ENCODE measurements at regions not wholly inside any gene's neighbourhood (a gene's known extent, or its start where the extent isn't known, plus 50 kb on each side); places are given as distances from the start of the nearest gene placed in this dataset.

DNA sequence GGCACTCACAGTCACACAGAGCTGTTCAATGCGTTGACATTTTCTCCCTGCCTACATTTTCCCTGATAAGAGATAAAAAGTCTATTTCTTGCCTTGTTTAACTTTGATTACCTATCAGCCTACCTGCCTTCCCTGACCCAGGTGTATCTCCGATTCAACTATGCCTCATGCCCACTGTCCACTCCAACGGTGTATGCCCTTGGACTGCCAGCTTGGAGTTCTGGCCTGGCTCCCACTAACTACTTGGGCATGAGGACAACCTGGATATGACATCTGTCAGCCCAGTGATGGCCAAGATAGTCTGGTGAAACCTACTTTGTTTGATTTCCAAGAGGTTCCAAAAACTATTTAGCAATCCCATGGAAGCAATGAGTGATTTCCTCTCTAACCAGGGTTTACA lies 93.0 kb upstream of the PELI2 start:
- TF ChIP-seq, protein P1, sequence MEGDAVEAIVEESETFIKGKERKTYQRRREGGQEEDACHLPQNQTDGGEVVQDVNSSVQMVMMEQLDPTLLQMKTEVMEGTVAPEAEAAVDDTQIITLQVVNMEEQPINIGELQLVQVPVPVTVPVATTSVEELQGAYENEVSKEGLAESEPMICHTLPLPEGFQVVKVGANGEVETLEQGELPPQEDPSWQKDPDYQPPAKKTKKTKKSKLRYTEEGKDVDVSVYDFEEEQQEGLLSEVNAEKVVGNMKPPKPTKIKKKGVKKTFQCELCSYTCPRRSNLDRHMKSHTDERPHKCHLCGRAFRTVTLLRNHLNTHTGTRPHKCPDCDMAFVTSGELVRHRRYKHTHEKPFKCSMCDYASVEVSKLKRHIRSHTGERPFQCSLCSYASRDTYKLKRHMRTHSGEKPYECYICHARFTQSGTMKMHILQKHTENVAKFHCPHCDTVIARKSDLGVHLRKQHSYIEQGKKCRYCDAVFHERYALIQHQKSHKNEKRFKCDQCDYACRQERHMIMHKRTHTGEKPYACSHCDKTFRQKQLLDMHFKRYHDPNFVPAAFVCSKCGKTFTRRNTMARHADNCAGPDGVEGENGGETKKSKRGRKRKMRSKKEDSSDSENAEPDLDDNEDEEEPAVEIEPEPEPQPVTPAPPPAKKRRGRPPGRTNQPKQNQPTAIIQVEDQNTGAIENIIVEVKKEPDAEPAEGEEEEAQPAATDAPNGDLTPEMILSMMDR (conservative IDR thresholded peaks at IDR 0.05 in 1 of 2, IDR thresholded peaks at IDR 0.05 in 1 of 2; ENCODE audit: low read depth in 1 of 2, low read length in 2 of 2) = no peak
- no peak for TF ChIP-seq EZH2 (IDR thresholded peaks at IDR 0.05; ENCODE audit: low read length, missing control alignments)
